Adipocyte (in vitro differentiated cells): ENCODE measurements at regions not wholly inside any gene's neighbourhood (a gene's known extent, or its start where the extent isn't known, plus 50 kb on each side); places are given as distances from the start of the nearest gene placed in this dataset.
A peak's percentile ranks its signal among the peaks of the same experiment; 100 is the strongest.
"Not testable (repeated sequence)": the region's sequence is repeated elsewhere in the genome, so short reads cannot be mapped to it uniquely, and the experiment has no call there.

ENCODE experiments used
- DNase-seq: peaks from one replicate; pipeline ENCODE4 v3.0.0-alpha.2; 2015; ENCODE audit warnings: low read depth
- H3K27me3 ChIP-seq: replicated peaks from 2 replicates; pipeline ENCODE4 v1.7.0; 2013; ENCODE audit warnings: mild to moderate bottlenecking, low read length, moderate library complexity; ENCODE audit not compliant: control insufficient read depth, insufficient read depth
- H3K36me3 ChIP-seq: 2 replicates; pipeline ENCODE4 v1.7.0; 2013; ENCODE audit warnings: low read length, mild to moderate bottlenecking, moderate library complexity; ENCODE audit not compliant: control insufficient read depth, insufficient read depth, severe bottlenecking
- H3K4me1 ChIP-seq: 2 replicates; pipeline ENCODE4 v1.7.0; 2013; ENCODE audit warnings: mild to moderate bottlenecking, low read length, moderate library complexity; ENCODE audit not compliant: control insufficient read depth, insufficient read depth
- H3K4me3 ChIP-seq: 2 replicates; pipeline ENCODE4 v1.7.0; 2013; ENCODE audit warnings: mild to moderate bottlenecking, low read length, moderate library complexity
- H3K9ac ChIP-seq: 2 replicates; pipeline ENCODE4 v1.7.0; 2013; ENCODE audit warnings: mild to moderate bottlenecking, low read length, moderate library complexity
- H3K9me3 ChIP-seq: 2 replicates; pipeline ENCODE4 v1.7.0; 2013; ENCODE audit warnings: mild to moderate bottlenecking, low read length, moderate library complexity; ENCODE audit not compliant: control insufficient read depth

DNA sequence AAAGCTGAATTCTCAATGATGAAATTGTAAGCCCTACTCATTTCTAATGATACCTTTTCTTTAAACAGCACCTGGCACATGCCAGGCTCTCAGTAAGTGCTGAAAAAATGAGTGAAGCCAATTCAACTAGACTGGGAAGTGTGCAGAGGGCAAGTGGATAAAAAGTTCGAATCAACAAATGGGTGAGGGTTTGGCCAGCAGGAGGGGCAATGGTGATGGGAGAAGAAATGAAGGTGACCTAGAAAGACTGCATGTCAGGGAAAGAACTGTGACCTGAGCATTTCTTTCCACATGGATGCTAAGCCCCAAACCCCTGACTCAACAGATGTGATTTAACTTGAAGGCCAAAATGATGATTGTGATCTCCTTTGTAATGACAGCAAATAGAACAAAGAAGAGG is 54.6 kb downstream of the DKK1 start:
- H3K4me3 ChIP-seq: no peak overlapping the region
- DNase-seq: no peak
- H3K27me3 ChIP-seq: no peaks in the 10 kb centered on the region
- no peaks in the 10 kb centered on the region for H3K36me3 ChIP-seq
- H3K9ac ChIP-seq: no peak overlapping the region
- H3K9me3 ChIP-seq: no peaks in the 10 kb centered on the region
- H3K4me1 ChIP-seq: no peaks in the 10 kb centered on the region

DNA sequence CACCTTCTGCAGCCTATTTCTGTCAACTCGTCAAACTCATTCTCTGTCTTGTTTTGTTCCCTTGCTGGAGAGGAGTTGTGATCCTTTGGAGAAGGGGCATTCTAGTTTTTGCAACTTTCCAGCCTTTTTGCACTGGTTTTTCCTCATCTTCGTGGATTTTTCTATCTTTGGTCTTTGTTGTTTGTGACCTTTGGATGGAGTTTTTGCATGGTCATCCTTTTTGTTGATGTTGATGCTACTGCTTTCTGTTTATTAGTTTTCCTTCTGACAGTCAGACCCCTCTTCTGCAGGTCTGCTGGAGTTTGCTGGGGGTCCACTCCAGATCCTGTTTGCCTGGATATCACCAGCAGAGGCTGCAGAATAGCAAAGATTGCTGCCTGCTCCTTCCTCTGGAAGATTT is 60.1 kb downstream of the DKK1 start:
- not testable (repeated sequence) for H3K9ac ChIP-seq, DNase-seq, H3K36me3 ChIP-seq, H3K4me3 ChIP-seq, H3K27me3 ChIP-seq, H3K9me3 ChIP-seq, H3K4me1 ChIP-seq

GRCh38 chr10:52376694-52377354 is 62.7 kb downstream of the DKK1 start:
- no peak for DNase-seq
- Histone ChIP-seq H3K27me3 (no peaks in the 10 kb centered on the region), H3K36me3 (no peaks in the 10 kb centered on the region), H3K9ac (no peak overlapping the region), H3K4me3 (no peak overlapping the region), H3K4me1 (no peaks in the 10 kb centered on the region), H3K9me3 (peaks cover 4% of the 10 kb centered on the region)

DNA sequence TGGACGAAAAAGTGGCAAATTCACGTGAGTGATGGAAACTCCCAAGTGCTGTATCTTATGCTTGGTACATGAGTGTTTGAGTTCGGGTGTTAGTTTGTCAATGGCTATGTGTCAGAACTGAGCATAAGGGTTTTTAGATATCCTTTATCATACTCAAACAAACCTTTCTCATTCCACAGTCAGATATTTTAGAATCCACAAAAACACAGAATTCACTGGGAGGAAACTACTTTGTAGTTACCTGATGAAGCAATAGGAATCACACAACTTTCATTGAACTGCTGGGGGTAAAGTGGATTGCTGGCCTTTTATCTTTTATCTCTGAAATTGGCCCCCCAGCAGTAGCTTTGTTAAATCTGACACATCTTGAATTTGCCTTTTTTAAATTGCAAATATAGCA is 64.0 kb downstream of the DKK1 start:
- no peak for DNase-seq
- H3K36me3 ChIP-seq: no peaks in the 10 kb centered on the region
- no peak overlapping the region for H3K9ac ChIP-seq
- no peaks in the 10 kb centered on the region for H3K4me1 ChIP-seq
- no peak overlapping the region for H3K4me3 ChIP-seq
- H3K27me3 ChIP-seq: no peaks in the 10 kb centered on the region
- H3K9me3 ChIP-seq: peaks cover 4% of the 10 kb centered on the region

- Histone ChIP-seq H3K27me3 (no peaks in the 10 kb centered on the region), H3K9ac (no peak overlapping the region), H3K4me1 (no peaks in the 10 kb centered on the region), H3K9me3 (peaks cover 4% of the 10 kb centered on the region), H3K36me3 (no peaks in the 10 kb centered on the region), H3K4me3 (no peak overlapping the region)
- no peak for DNase-seq
These were observed 65.2 kb downstream of the DKK1 start for GRCh38 chr10:52379287-52379686.

DNA sequence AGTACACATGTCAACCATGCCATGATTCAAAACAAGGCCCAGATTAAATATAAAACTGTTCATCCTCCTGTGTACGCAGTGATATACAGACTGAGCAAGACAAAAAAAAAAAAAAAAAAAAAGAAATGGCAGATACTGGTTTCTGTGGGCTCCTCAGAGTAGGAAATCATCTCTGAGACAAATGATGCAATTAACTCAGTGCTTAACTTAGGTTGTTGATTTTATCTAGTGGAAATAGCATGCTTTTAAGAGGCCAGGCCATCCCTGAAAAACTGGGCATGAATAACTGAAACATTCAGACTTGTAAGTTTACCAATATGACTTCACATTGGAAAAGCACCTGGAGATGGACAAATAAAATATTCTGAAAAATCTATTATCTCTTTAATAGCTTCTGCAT is 69.0 kb downstream of the DKK1 start:
- Histone ChIP-seq H3K9ac (no peak overlapping the region), H3K4me1 (no peaks in the 10 kb centered on the region), H3K36me3 (no peaks in the 10 kb centered on the region), H3K9me3 (no peaks in the 10 kb centered on the region), H3K27me3 (no peaks in the 10 kb centered on the region), H3K4me3 (no peak overlapping the region)
- DNase-seq: peak; percentile 3

- H3K27me3 ChIP-seq: no peaks in the 10 kb centered on the region
- no peaks in the 10 kb centered on the region for H3K36me3 ChIP-seq
- H3K4me3 ChIP-seq: no peak overlapping the region
- DNase-seq: no peak
- H3K4me1 ChIP-seq: peaks cover 4% of the 10 kb centered on the region
- H3K9me3 ChIP-seq: no peaks in the 10 kb centered on the region
- H3K9ac ChIP-seq: no peak overlapping the region
These were observed 73.7 kb downstream of the DKK1 start for GRCh38 chr10:52387744-52388143.

- Histone ChIP-seq H3K9me3 (no peaks in the 10 kb centered on the region), H3K36me3 (no peaks in the 10 kb centered on the region), H3K4me3 (no peak overlapping the region), H3K4me1 (peaks cover 12% of the 10 kb centered on the region), H3K27me3 (no peaks in the 10 kb centered on the region), H3K9ac (no peak overlapping the region)
- peak; percentile 10 for DNase-seq
These were observed 76.3 kb downstream of the DKK1 start for GRCh38 chr10:52390388-52390787.

GRCh38 chr10:52391927-52392602 is 78.0 kb downstream of the DKK1 start:
- Histone ChIP-seq H3K36me3 (no peaks in the 10 kb centered on the region), H3K4me3 (no peak overlapping the region), H3K4me1 (peaks cover 12% of the 10 kb centered on the region), H3K9me3 (no peaks in the 10 kb centered on the region), H3K9ac (no peak overlapping the region), H3K27me3 (no peaks in the 10 kb centered on the region)
- DNase-seq: no peak

DNA sequence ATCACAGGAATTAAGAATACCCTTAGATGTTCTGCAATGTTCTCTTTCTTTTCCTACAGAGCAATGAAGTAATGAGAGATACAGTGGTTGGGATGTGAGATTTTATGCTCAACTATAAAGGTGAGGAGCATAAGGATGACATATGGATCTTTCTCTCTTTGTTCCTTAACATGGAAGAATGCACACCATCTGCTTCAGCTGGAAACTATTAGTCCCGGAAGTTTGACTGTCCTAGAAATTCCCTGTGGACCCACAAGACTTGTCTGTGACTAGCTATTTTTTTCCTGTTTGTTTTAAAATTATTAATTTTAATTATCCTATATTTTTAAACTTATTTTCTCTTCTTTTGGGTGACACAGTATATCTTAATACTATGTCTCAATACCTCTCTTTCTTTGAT is 80.2 kb downstream of the DKK1 start:
- peaks cover 12% of the 10 kb centered on the region for H3K4me1 ChIP-seq
- DNase-seq: no peak
- no peak overlapping the region for H3K4me3 ChIP-seq
- H3K36me3 ChIP-seq: no peaks in the 10 kb centered on the region
- H3K9me3 ChIP-seq: no peaks in the 10 kb centered on the region
- H3K27me3 ChIP-seq: no peaks in the 10 kb centered on the region
- H3K9ac ChIP-seq: no peak overlapping the region

GRCh38 chr10:52400562-52400961 is 86.5 kb downstream of the DKK1 start:
- H3K9me3 ChIP-seq: peaks cover 3% of the 10 kb centered on the region
- H3K9ac ChIP-seq: no peak overlapping the region
- peak; percentile 39 for DNase-seq
- no peaks in the 10 kb centered on the region for H3K27me3 ChIP-seq
- peaks cover 2% of the 10 kb centered on the region for H3K4me1 ChIP-seq
- H3K36me3 ChIP-seq: no peaks in the 10 kb centered on the region
- no peak overlapping the region for H3K4me3 ChIP-seq

- H3K36me3 ChIP-seq, H3K9ac ChIP-seq, DNase-seq, H3K4me1 ChIP-seq, H3K4me3 ChIP-seq, H3K27me3 ChIP-seq, H3K9me3 ChIP-seq: not testable (repeated sequence)
These were observed 89.7 kb downstream of the DKK1 start for GRCh38 chr10:52403801-52404200.
